Epithelial cell of proximal tubule (primary cell): ENCODE measurements at regions not wholly inside any gene's neighbourhood (a gene's known extent, or its start where the extent isn't known, plus 50 kb on each side); places are given as distances from the start of the nearest gene placed in this dataset.

Experiments
- DNase-seq: peaks from one replicate; pipeline ENCODE4 v3.0.0-alpha.2; 2011; ENCODE audit warnings: low read depth
- H3K4me3 ChIP-seq: 2 replicates; pipeline ENCODE4 v1.5.1; 2011; ENCODE audit warnings: low read depth, mild to moderate bottlenecking, low read length
- TF ChIP-seq, protein P1 (sequence below): conservative IDR thresholded peaks from 2 replicates; pipeline ENCODE4 v1.5.1; 2012; ENCODE audit warnings: low read depth, mild to moderate bottlenecking, low read length

DNA sequence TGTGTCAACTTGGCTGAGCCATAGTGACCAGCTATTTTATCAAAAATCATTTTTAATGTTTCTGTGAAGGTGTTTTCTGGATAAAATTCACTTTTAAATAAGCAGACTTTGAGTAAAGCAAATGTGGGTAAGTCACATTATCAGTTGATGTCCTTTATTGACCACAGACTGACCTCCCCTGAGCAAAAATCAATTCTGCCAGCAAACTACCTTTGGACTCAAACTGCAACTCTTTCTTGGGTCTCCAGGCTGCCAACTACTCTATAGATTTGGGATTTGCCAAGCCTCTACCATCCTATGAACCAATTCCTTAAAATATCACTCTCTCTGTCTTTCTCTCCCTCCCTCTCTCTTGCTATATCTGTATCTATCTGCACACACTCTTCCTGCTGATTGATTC lies 1571.7 kb upstream of the NUDT12 start:
- TF ChIP-seq, protein P1, sequence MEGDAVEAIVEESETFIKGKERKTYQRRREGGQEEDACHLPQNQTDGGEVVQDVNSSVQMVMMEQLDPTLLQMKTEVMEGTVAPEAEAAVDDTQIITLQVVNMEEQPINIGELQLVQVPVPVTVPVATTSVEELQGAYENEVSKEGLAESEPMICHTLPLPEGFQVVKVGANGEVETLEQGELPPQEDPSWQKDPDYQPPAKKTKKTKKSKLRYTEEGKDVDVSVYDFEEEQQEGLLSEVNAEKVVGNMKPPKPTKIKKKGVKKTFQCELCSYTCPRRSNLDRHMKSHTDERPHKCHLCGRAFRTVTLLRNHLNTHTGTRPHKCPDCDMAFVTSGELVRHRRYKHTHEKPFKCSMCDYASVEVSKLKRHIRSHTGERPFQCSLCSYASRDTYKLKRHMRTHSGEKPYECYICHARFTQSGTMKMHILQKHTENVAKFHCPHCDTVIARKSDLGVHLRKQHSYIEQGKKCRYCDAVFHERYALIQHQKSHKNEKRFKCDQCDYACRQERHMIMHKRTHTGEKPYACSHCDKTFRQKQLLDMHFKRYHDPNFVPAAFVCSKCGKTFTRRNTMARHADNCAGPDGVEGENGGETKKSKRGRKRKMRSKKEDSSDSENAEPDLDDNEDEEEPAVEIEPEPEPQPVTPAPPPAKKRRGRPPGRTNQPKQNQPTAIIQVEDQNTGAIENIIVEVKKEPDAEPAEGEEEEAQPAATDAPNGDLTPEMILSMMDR, result no peak
- DNase-seq, result no peak
- H3K4me3 ChIP-seq, result no peak overlapping the region

DNA sequence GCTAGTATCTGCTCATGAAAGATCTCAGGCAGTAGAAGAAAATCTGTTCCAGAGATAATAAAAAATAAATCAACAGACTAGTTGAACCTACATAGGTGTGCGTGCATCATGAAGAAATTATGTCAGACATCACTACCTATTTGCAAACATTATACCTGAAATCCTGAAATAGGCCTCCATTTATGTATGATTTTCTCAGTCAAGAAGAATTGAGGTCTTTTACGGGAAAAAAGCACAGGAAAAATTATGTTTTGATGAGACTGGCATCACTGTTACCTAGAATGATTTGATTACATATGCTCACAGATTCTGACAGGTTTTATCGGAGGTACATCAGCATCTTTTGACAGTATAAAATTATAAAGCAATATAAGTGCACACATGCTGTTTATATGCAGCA lies 1570.5 kb upstream of the NUDT12 start:
- no peak for DNase-seq
- no peak overlapping the region for H3K4me3 ChIP-seq
- TF ChIP-seq, protein P1, result no peak

DNA sequence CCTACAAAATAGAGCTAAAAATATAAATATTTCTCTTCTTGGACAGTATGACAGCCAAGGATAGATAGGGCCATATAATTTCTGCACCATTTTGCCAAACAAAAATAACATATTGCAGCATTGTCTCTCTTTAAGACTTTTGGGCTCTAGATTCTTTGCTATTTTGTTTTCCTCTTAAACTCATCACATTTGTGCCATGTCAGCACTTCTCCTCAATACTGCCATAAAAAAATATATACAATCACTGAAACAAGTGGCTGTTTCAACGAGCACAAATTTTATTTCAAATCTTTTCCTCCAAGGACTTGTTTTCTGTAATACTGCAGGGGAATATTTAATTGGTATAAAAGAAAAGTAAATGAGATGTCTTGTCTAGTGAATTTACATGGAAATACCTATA lies 1570.0 kb upstream of the NUDT12 start:
- no peak for DNase-seq
- H3K4me3 ChIP-seq, result no peak overlapping the region
- TF ChIP-seq, protein P1, result no peak

DNA sequence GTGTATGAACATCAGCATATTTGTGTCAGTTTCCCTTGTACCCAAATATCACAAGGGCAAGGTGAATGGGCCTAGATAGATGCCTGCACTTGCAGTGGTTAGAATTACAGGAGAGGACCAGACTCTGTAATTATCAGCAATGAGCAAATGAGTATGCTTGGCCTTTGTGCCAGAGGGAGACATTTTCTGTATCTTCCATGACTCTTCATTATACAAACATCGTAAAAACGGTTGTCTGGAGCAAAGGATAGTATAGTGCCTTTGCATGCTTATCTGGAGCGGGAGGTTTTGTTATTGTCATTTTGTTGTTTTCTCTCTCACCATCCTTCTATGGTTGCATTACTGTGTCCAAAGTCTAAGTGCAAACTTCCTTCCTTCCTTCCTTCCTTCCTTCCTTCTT lies 1568.5 kb upstream of the NUDT12 start:
- TF ChIP-seq, protein P1, result no peak
- DNase-seq, result no peak
- H3K4me3 ChIP-seq, result no peak overlapping the region

DNA sequence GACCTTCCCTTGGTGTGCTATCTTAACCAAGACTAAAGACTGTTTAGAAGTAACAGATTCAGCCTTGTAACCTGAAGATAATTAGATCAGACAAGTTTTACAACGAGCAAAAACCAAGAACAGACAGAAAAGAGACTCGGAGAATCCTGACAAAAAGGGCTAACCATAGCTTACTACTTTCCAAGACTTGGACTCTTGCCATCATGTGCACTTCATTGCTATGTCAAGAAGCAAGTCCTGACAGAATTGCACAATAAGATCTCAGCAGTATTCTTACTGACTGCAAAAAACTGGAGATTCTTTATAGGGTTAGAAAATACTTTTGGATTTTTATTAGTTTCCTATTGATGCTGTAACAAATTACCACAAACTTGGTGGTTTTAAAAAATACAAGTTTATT lies 1539.0 kb upstream of the NUDT12 start:
- no peak for DNase-seq

DNA sequence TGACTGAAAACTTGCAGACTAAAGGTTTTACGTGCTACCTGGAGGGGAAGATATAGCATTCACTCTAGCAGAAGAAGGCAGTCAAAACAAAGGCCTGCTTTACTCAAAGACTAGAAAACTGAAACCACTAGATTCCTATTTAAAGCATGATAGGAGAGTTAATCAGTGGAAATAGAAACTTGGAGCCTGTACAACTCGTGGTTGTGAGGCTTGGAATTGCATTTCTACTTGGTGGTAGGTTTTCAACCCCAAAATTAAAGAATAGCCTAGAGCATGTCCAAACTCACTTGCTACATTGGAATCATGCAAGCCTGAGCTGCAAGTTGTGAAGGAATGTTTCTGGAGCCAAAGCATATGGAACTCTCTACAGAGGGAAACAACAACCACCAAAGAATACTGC lies 1526.4 kb upstream of the NUDT12 start:
- TF ChIP-seq, protein P1, result no peak
- no peak for DNase-seq
- H3K4me3 ChIP-seq, result no peak overlapping the region

More for the DNA sequence above, 1539.0 kb upstream of the NUDT12 start:
- TF ChIP-seq, protein P1, result no peak
- no peak overlapping the region for H3K4me3 ChIP-seq

DNA sequence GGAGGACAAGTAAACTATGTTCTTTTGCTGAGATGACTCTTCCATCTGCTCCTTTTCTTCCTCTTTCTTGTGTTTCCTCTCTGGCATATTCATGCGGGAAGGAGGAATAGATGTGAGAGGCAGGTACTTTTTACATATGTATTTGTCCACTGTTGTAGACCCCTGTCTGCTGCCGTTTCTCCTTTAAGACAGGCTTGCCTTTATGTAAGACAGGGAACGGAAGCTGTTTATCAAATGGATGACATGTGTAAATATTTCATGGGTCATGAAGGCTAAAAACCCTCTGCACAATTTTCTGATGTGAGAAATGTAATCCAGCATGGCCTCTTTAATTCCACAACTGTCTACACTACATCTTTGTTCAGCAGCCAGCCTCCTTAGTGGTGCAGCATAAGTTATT lies 1525.5 kb upstream of the NUDT12 start:
- H3K4me3 ChIP-seq, result no peak overlapping the region
- no peak for DNase-seq
- TF ChIP-seq, protein P1, result no peak
